SK-N-SH treated with all-trans-retinoic acid at 6 μM for 48 hours (cell line): ENCODE measurements at regions not wholly inside any gene's neighbourhood (a gene's known extent, or its start where the extent isn't known, plus 50 kb on each side); places are given as distances from the start of the nearest gene placed in this dataset.

ENCODE experiments used
- GLIS3 ChIP-seq: fragments of 250-450 bp; sonication (Bioruptor Pico); IDR thresholded peaks from 2 replicates; pipeline ENCODE4 v1.5.0; 2020; ENCODE audit warnings: mild to moderate bottlenecking, moderate library complexity
- PPARA ChIP-seq: fragments of 250-450 bp; sonication (Bioruptor Pico); IDR thresholded peaks from 2 replicates; pipeline ENCODE4 v1.5.0; 2020; ENCODE audit warnings: mild to moderate bottlenecking, borderline replicate concordance
- ZFP3 ChIP-seq: fragments of 250-450 bp; sonication (Bioruptor Pico); IDR thresholded peaks from 2 replicates; pipeline ENCODE4 v1.5.0; 2020; ENCODE audit warnings: mild to moderate bottlenecking, moderate library complexity
- ZFP30 ChIP-seq: fragments of 450-650 bp; formaldehyde crosslinking; IDR thresholded peaks from 2 replicates; pipeline ENCODE4 v1.5.0; 2022; ENCODE audit warnings: mild to moderate bottlenecking, moderate library complexity

- no peak for TF ChIP-seq PPARA (CRISPR knock-in tag)
- TF ChIP-seq ZFP30, result no peak
- TF ChIP-seq ZFP3 (CRISPR knock-in tag), result no peak
- TF ChIP-seq GLIS3 (CRISPR knock-in tag), result no peak
These were observed 274.4 kb upstream of the RAB6C start for GRCh38 chr2:129705085-129705484.
